CD4-positive, alpha-beta memory T cell (primary cell): ENCODE measurements at regions not wholly inside any gene's neighbourhood (a gene's known extent, or its start where the extent isn't known, plus 50 kb on each side); places are given as distances from the start of the nearest gene placed in this dataset.
A peak's percentile ranks its signal among the peaks of the same experiment; 100 is the strongest.

Experiments
- CTCF ChIA-PET: fragments of 350-600 bp; sonication (Branson Sonifier 250); formaldehyde crosslinking; loops from one replicate; lab custom pipeline; 2021; ENCODE audit warnings: inconsistent platforms; ENCODE audit not compliant: partially characterized antibody; lab: Charles Lee
- POLR2A ChIA-PET: fragments of 350-600 bp; sonication (Branson Sonifier 250); formaldehyde crosslinking; loops from one replicate; lab custom pipeline; 2021; ENCODE audit not compliant: partially characterized antibody; lab: Charles Lee
- DNase-seq, 5 donors: peaks; one replicate each; pipeline versions ENCODE4 v3.0.0 to v3.0.0-alpha.2; 2020 to 2022; ENCODE audit warnings: mixed read lengths in 1 of 5
- H3K27ac ChIP-seq: one replicate; pipeline ENCODE4 v1.7.0; 2013; ENCODE audit warnings: low read depth, low read length
- H3K27me3 ChIP-seq: 2 replicates; pipeline ENCODE4 v1.7.0; 2013; ENCODE audit warnings: mild to moderate bottlenecking, low read length, moderate library complexity; ENCODE audit not compliant: insufficient read depth
- H3K36me3 ChIP-seq: 2 replicates; pipeline ENCODE4 v1.7.0; 2013; ENCODE audit warnings: mild to moderate bottlenecking, low read length, moderate library complexity; ENCODE audit not compliant: insufficient read depth
- H3K4me1 ChIP-seq: 2 replicates; pipeline ENCODE4 v1.7.0; 2013; ENCODE audit warnings: mild to moderate bottlenecking, low read length, moderate library complexity; ENCODE audit not compliant: insufficient read depth
- H3K4me3 ChIP-seq, 2 donors: one replicate each; pipeline ENCODE4 v1.7.0; 2013; ENCODE audit warnings: low read length in 2 of 2, mild to moderate bottlenecking in 1 of 2
- H3K9me3 ChIP-seq, 2 donors: one replicate each; pipeline ENCODE4 v1.7.0; 2013; ENCODE audit warnings: low read length in 2 of 2, control low read depth in 1 of 2; ENCODE audit not compliant: control insufficient read depth in 1 of 2
- H3K27ac Mint-ChIP-seq, 7 donors: one replicate each; pipeline ENCODE4 v1.8.0; 2020 to 2021; ENCODE audit warnings: mixed read lengths in 7 of 7, mild to moderate bottlenecking in 6 of 7, inconsistent platforms in 3 of 7, moderate library complexity in 3 of 7
- H3K27me3 Mint-ChIP-seq, 2 donors: one replicate each; pipeline ENCODE4 v1.8.0; 2020 to 2021; ENCODE audit warnings: mixed read lengths in 2 of 2
- H3K36me3 Mint-ChIP-seq, 2 donors: one replicate each; pipeline ENCODE4 v1.8.0; 2020 to 2021; ENCODE audit warnings: mixed read lengths in 2 of 2, inconsistent platforms in 1 of 2, mild to moderate bottlenecking in 1 of 2
- H3K4me1 Mint-ChIP-seq, 4 donors: one replicate each; pipeline ENCODE4 v1.8.0; 2020 to 2021; ENCODE audit warnings: mixed read lengths in 4 of 4, mild to moderate bottlenecking in 1 of 4
- H3K4me3 Mint-ChIP-seq, 8 donors: one replicate each; pipeline ENCODE4 v1.8.0; 2020 to 2021; ENCODE audit warnings: mixed read lengths in 8 of 8, mild to moderate bottlenecking in 7 of 8, moderate library complexity in 6 of 8, inconsistent platforms in 3 of 8
- H3K9me3 Mint-ChIP-seq, 8 donors: one replicate each; pipeline ENCODE4 v1.8.0; 2020 to 2021; ENCODE audit warnings: mixed read lengths in 8 of 8, mild to moderate bottlenecking in 5 of 8, inconsistent platforms in 3 of 8, moderate library complexity in 1 of 8
- intact Hi-C: fragments of 100-400 bp; cut with micrococcal nuclease; formaldehyde crosslinking; loops from one replicate; pipeline ENCODE4 v1.15.1; 2023

DNA sequence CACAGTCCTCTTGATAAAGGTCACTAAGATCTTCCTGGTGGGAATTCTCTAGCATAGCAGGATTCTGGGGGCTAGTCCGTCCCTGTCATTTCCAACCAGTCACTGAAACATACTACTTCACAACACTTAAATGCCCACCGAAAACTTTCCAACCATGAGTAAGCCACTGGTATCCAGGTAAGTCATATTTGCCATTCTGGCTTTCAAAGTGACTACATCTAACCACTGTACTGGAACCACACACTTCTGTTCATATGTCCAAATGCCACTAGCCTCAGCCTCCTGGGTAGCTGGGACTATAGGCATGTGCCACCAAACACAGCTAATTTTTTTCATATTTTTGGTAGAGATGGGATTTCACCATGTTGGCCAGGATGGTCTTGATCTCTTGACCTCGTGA lies 64.3 kb upstream of the VANGL1 start:
- Mint-ChIP-seq H3K27ac (no peak overlapping the region), H3K27me3 (peaks cover 2 to 4% of the 10 kb centered on the region in 2 donors), H3K4me1 (no peaks in the 10 kb centered on the region), H3K36me3 (peaks cover 0 to 6% of the 10 kb centered on the region in 2 donors), H3K4me3 (no peak overlapping the region), H3K9me3 (peaks cover 3 to 34% (median 22%) of the 10 kb centered on the region in 8 donors)
- H3K4me3 ChIP-seq: no peak overlapping the region
- DNase-seq: no peak
- ChIA-PET POLR2A (no interaction called here), CTCF (no interaction called here)
- intact Hi-C loops: no loop called here
- H3K36me3 ChIP-seq: no peaks in the 10 kb centered on the region
- peaks cover 0 to 2% of the 10 kb centered on the region in 2 donors for H3K9me3 ChIP-seq
- H3K27ac ChIP-seq: no peak overlapping the region
- no peaks in the 10 kb centered on the region for H3K4me1 ChIP-seq
- no peaks in the 10 kb centered on the region for H3K27me3 ChIP-seq

DNA sequence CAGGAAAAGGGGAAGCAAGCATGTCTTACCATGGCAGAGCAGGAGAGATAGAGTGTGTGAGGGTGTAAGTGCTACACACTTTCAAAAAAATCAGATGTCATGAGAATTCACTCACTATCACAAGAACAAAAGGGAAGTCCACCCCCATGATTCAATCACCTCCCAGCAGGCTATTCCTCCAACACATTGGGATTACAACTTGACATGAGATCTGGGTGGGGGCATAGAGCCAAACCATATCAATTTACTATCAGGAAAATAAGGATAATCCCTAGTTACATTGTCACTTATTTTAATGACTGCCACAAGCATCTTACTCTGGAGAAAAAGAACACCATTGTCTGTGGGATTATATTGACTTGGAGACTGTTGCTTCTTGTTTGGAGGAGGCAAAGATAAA lies 66.1 kb upstream of the VANGL1 start:
- H3K36me3 Mint-ChIP-seq: peaks cover 0 to 6% of the 10 kb centered on the region in 2 donors
- H3K4me3 Mint-ChIP-seq: no peak overlapping the region
- Histone ChIP-seq H3K36me3 (no peaks in the 10 kb centered on the region), H3K27me3 (no peaks in the 10 kb centered on the region), H3K9me3 (peaks cover 0 to 4% of the 10 kb centered on the region in 2 donors), H3K27ac (no peak overlapping the region), H3K4me1 (no peaks in the 10 kb centered on the region), H3K4me3 (no peak overlapping the region)
- intact Hi-C loops: no loop called here
- ChIA-PET POLR2A (no interaction called here), CTCF (no interaction called here)
- peaks cover 2 to 4% of the 10 kb centered on the region in 2 donors for H3K27me3 Mint-ChIP-seq
- no peaks in the 10 kb centered on the region for H3K4me1 Mint-ChIP-seq
- DNase-seq: no peak
- peaks cover 3 to 41% (median 24%) of the 10 kb centered on the region in 8 donors for H3K9me3 Mint-ChIP-seq
- H3K27ac Mint-ChIP-seq: no peak overlapping the region

DNA sequence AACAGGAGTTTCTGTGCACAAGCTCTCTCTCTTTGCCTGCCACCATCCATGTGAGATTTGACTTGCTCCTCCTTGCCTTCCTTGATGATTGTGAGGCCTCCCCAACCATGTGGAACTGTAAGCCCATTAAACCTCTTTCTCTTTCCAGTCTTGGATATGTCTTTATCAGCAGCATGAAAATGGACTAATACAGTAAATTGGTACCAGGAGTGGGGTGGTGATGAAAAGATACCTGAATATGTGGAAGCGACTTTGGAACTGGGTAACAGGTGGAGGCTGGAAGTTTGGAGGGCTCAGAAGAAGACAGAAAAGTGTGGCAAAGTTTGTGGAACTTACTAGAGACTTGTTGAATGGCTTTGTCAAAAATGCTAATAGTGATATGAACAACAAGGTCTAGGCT lies 69.1 kb upstream of the VANGL1 start:
- H3K27me3 Mint-ChIP-seq: peaks cover 2% of the 10 kb centered on the region in 2 donors
- POLR2A ChIA-PET: no interaction called here
- CTCF ChIA-PET: no interaction called here

DNA sequence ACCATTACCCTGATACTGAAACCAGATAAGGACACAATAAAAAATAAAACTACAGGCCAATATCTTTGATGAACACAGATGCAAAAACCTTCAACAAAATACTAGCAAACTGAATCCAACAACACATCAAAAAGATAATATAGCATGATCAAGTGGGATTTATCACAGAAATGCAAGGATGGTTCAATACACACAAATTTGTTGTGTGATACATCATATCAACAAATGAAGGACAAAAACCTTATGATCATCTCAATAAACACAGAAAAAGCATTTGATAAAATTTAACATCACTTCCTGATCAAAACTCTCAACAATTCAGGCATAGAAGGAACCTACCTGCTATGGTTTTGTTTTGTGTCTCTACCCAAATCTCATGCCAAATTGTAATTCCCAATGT lies 74.3 kb upstream of the VANGL1 start:
- Histone ChIP-seq H3K9me3 (peaks cover 0 to 2% of the 10 kb centered on the region in 2 donors), H3K4me3 (no peak overlapping the region), H3K36me3 (no peaks in the 10 kb centered on the region), H3K27me3 (no peaks in the 10 kb centered on the region), H3K4me1 (no peaks in the 10 kb centered on the region), H3K27ac (no peak overlapping the region)
- peaks cover 0 to 2% of the 10 kb centered on the region in 2 donors for H3K36me3 Mint-ChIP-seq
- peaks cover 1 to 31% (median 17%) of the 10 kb centered on the region in 8 donors for H3K9me3 Mint-ChIP-seq
- H3K4me3 Mint-ChIP-seq: no peak overlapping the region
- H3K27me3 Mint-ChIP-seq: peaks cover 2 to 11% of the 10 kb centered on the region in 2 donors
- DNase-seq: no peak
- no peaks in the 10 kb centered on the region for H3K4me1 Mint-ChIP-seq
- POLR2A ChIA-PET: no interaction called here
- no peak overlapping the region for H3K27ac Mint-ChIP-seq
- intact Hi-C loops: no loop called here
- CTCF ChIA-PET: no interaction called here

More for the DNA sequence above, 69.1 kb upstream of the VANGL1 start:
- Histone ChIP-seq H3K36me3 (no peaks in the 10 kb centered on the region), H3K27me3 (no peaks in the 10 kb centered on the region), H3K27ac (no peak overlapping the region), H3K9me3 (peaks cover 0 to 4% of the 10 kb centered on the region in 2 donors), H3K4me1 (no peaks in the 10 kb centered on the region), H3K4me3 (no peak overlapping the region)
- H3K36me3 Mint-ChIP-seq: peaks cover 2 to 6% of the 10 kb centered on the region in 2 donors
- intact Hi-C loops: no loop called here
- H3K4me3 Mint-ChIP-seq: no peak overlapping the region
- peaks cover 4 to 40% (median 26%) of the 10 kb centered on the region in 8 donors for H3K9me3 Mint-ChIP-seq
- no peak for DNase-seq
- no peak overlapping the region for H3K27ac Mint-ChIP-seq
- no peaks in the 10 kb centered on the region for H3K4me1 Mint-ChIP-seq

DNA sequence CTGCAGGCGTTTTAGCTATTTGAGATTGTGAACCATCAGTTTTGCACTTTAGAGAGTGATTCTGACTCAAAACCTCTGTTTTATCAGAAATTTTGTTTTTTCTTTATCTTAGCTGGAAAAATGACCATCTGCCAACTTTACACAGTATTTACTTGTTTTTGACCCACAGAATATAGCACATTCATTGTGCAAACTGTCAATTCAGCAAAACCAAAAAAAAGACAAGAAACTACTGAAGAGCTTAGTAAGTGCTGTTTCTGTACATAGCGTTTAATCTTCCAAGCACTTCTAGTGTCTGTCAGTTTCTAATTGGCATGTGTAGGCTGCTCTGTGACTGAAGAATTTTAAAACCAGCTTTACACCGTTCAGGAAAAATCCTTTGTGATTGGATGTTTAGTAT lies 76.0 kb upstream of the VANGL1 start:
- intact Hi-C loops: no loop called here
- Mint-ChIP-seq H3K4me1 (no peaks in the 10 kb centered on the region), H3K27ac (no peak overlapping the region), H3K9me3 (peaks cover 1 to 24% (median 12%) of the 10 kb centered on the region in 8 donors), H3K36me3 (peaks cover 0 to 2% of the 10 kb centered on the region in 2 donors), H3K27me3 (peaks cover 6 to 16% of the 10 kb centered on the region in 2 donors), H3K4me3 (no peak overlapping the region)
- Histone ChIP-seq H3K4me3 (no peak overlapping the region), H3K9me3 (no peaks in the 10 kb centered on the region), H3K27me3 (no peaks in the 10 kb centered on the region), H3K27ac (no peak overlapping the region), H3K4me1 (no peaks in the 10 kb centered on the region), H3K36me3 (no peaks in the 10 kb centered on the region)
- ChIA-PET POLR2A (no interaction called here), CTCF (no interaction called here)
- no peak for DNase-seq

DNA sequence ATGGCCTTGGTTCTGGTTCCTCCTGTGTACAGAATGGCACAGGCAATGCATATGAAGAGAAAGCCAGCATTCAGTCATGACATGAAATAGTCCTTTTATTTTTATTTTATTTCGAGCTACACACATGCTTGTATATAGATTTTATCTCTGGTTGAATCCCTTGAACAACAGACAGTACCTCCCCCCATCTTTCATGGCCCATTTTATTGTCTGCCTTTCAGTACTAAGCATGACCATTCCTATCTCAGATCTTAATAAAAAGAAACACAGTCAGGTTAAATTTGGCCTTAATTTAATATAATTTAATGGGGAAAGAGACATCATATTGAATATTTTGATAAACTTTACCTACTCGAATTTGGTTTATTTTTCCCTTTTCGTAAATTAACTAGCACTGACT lies 76.4 kb upstream of the VANGL1 start:
- H3K27ac Mint-ChIP-seq: no peak overlapping the region
- no peaks in the 10 kb centered on the region for H3K4me1 Mint-ChIP-seq
- peaks cover 1 to 24% (median 12%) of the 10 kb centered on the region in 8 donors for H3K9me3 Mint-ChIP-seq
- no peaks in the 10 kb centered on the region for H3K27me3 ChIP-seq
- no peak overlapping the region for H3K4me3 ChIP-seq
- no peaks in the 10 kb centered on the region for H3K4me1 ChIP-seq
- no peak overlapping the region for H3K27ac ChIP-seq
- POLR2A ChIA-PET: no interaction called here
- H3K4me3 Mint-ChIP-seq: no peak overlapping the region
- CTCF ChIA-PET: no interaction called here
- no peak for DNase-seq
- no peaks in the 10 kb centered on the region for H3K9me3 ChIP-seq
- H3K36me3 Mint-ChIP-seq: peaks cover 0 to 2% of the 10 kb centered on the region in 2 donors
- H3K27me3 Mint-ChIP-seq: peaks cover 6 to 16% of the 10 kb centered on the region in 2 donors
- no peaks in the 10 kb centered on the region for H3K36me3 ChIP-seq
- intact Hi-C loops: no loop called here

DNA sequence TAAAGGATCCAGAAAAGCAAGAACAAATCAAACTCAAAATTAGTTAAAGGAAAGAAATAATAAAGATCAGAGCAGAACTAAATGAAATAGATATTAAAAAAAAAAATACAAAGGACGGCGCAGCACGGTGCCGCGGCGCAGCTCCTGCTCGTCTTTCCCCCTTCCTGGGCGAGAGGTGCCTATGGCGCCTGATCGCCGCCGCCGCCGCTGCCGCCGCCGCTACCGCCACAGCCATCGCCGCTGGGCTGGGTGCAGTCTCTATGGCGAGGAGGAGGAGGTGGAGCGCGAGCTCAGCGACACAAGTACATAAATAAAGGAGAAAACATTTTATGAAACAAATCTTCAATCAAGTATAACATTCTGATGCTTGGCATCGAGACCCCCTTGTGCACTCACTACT lies 77.6 kb upstream of the VANGL1 start:
- Mint-ChIP-seq H3K4me1 (no peaks in the 10 kb centered on the region), H3K27me3 (peaks cover 12 to 19% of the 10 kb centered on the region in 2 donors), H3K4me3 (no peak overlapping the region), H3K27ac (peak overlapping the region in 1 of 7 donors; percentile 42), H3K36me3 (peaks cover 0 to 2% of the 10 kb centered on the region in 2 donors), H3K9me3 (peaks cover 1 to 24% (median 12%) of the 10 kb centered on the region in 8 donors)
- Histone ChIP-seq H3K4me1 (no peaks in the 10 kb centered on the region), H3K27ac (no peak overlapping the region), H3K9me3 (no peaks in the 10 kb centered on the region), H3K27me3 (no peaks in the 10 kb centered on the region), H3K36me3 (no peaks in the 10 kb centered on the region), H3K4me3 (no peak overlapping the region)
- DNase-seq: no peak
- intact Hi-C loops: no loop called here
- ChIA-PET POLR2A (no interaction called here), CTCF (no interaction called here)

DNA sequence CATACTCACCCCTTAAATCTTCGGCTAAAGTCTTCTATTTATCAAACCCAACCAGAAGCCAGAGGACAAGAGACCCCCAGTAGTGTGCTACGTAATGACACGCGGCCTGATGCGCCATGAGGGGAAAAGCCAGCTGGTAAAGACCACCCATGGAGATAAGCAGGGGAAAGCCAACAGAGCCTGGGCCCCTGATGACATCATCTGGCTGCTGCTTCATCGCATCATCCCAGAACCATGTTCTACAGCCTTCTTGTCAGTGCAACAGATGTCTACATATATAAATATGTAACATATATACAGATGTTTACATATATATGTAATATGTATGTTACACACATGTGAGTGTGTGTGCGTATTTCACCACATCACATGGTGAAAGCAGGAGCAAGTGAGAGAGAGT lies 81.7 kb upstream of the VANGL1 start:
- Histone ChIP-seq H3K4me3 (no peak overlapping the region), H3K9me3 (no peaks in the 10 kb centered on the region), H3K27ac (no peak overlapping the region), H3K36me3 (no peaks in the 10 kb centered on the region), H3K27me3 (no peaks in the 10 kb centered on the region), H3K4me1 (no peaks in the 10 kb centered on the region)
- Mint-ChIP-seq H3K27ac (no peak overlapping the region), H3K36me3 (no peaks in the 10 kb centered on the region), H3K4me3 (no peak overlapping the region), H3K9me3 (peaks cover 0 to 3% (median under 1%) of the 10 kb centered on the region in 8 donors), H3K4me1 (no peaks in the 10 kb centered on the region), H3K27me3 (peaks cover 12 to 21% of the 10 kb centered on the region in 2 donors)
- CTCF ChIA-PET: no interaction called here
- no peak for DNase-seq
- intact Hi-C loops: no loop called here
- POLR2A ChIA-PET: no interaction called here
